Calu3 (cell line): ENCODE measurements at regions not wholly inside any gene's neighbourhood (a gene's known extent, or its start where the extent isn't known, plus 50 kb on each side); places are given as distances from the start of the nearest gene placed in this dataset.

Experiments used
- BruUV-seq: library from RNA; stranded (reverse); fragments of 400-500 nt; replicated peaks from 2 replicates; lab custom pipeline; 2021; lab: Mats Ljungman, UMichigan
- CTCF ChIA-PET: fragments of 300-600 bp; sonication (Branson Sonifier 250); formaldehyde crosslinking; loops from one replicate; lab custom pipeline; 2022; ENCODE audit warnings: antibody characterized with exemption; lab: Charles Lee
- DNase-seq: peaks from one replicate; pipeline ENCODE4 v3.0.0; 2022
- H3K27ac Mint-ChIP-seq: one replicate; pipeline ENCODE4 v1.8.0; 2022; ENCODE audit warnings: mixed read lengths; ENCODE audit not compliant: unreplicated experiment
- H3K27me3 Mint-ChIP-seq: one replicate; pipeline ENCODE4 v1.8.0; 2022; ENCODE audit warnings: mixed read lengths; ENCODE audit not compliant: unreplicated experiment
- H3K36me3 Mint-ChIP-seq: one replicate; pipeline ENCODE4 v1.8.0; 2022; ENCODE audit warnings: mild to moderate bottlenecking, moderate library complexity, mixed read lengths; ENCODE audit not compliant: insufficient read depth, unreplicated experiment
- H3K4me1 Mint-ChIP-seq: one replicate; pipeline ENCODE4 v1.8.0; 2022; ENCODE audit warnings: mild to moderate bottlenecking, low read depth, mixed read lengths; ENCODE audit not compliant: unreplicated experiment
- H3K4me3 Mint-ChIP-seq: one replicate; pipeline ENCODE4 v1.8.0; 2022; ENCODE audit warnings: mild to moderate bottlenecking, low read depth, moderate library complexity, mixed read lengths; ENCODE audit not compliant: unreplicated experiment
- H3K9me3 Mint-ChIP-seq: one replicate; pipeline ENCODE4 v1.8.0; 2022; ENCODE audit warnings: low read depth, mixed read lengths; ENCODE audit not compliant: unreplicated experiment
- CTCF ChIP-seq: fragments of 200-600 bp; IDR thresholded peaks from one replicate; pipeline ENCODE4 v1.8.0; 2022; ENCODE audit warnings: antibody characterized with exemption; ENCODE audit not compliant: unreplicated experiment
- intact Hi-C: fragments of 100-400 bp; cut with micrococcal nuclease; formaldehyde crosslinking; loops from one replicate; pipeline ENCODE4 v1.10.0; 2022; ENCODE audit not compliant: unreplicated experiment

DNA sequence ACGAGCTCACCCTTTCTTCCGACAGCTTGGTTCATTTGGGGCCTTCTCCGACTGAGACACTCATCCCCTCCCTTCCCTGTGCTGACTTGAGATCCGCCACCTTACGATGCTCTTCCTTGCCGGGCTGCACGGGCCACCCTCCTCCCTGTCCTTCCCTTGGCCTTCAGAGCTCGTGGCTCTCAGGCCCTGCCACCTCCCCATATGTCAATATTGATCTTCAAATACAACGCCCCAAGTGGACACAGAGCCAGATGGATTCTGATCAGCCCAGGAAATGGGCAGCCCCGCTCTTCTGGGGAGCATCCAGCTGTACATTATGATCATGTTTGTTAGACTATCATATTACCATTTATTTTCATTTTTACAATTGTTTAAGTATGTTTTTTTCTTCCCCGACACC, 812.8 kb downstream of the TBC1D22A start:
- H3K4me1 Mint-ChIP-seq, result no peaks in the 10 kb centered on the region
- H3K27me3 Mint-ChIP-seq, result no peaks in the 10 kb centered on the region
- H3K4me3 Mint-ChIP-seq, result no peak overlapping the region
- intact Hi-C loops, result no loop called here
- no peak for TF ChIP-seq CTCF
- CTCF ChIA-PET, result no interaction called here
- peaks cover 24% of the 10 kb centered on the region for H3K9me3 Mint-ChIP-seq
- DNase-seq, result no peak
- H3K27ac Mint-ChIP-seq, result no peak overlapping the region
- no peaks in the 10 kb centered on the region for H3K36me3 Mint-ChIP-seq
- BruUV-seq, result no TSS peak

DNA sequence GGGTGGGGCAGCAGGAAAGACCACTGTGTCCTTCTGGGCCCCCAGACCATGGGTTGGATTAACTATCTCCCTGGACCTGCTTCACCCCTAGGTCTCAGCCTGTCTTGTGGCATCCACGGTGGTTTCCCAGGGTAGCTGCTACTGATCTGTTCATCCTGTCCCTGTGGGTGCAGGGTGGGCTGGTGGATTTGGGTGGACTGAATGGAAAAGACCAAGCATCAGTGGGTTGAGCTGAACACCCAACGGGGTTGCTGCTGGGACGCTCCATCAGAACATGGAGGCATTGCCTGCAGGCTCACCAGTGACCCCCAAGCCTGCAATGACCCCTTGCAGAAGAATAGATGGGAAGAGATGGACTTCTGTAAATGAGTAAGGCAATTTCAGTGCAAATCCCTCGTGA, 812.1 kb downstream of the TBC1D22A start:
- TF ChIP-seq CTCF, result no peak
- no peak for DNase-seq
- Mint-ChIP-seq H3K36me3 (no peaks in the 10 kb centered on the region), H3K27me3 (no peaks in the 10 kb centered on the region), H3K4me1 (no peaks in the 10 kb centered on the region), H3K27ac (no peak overlapping the region), H3K4me3 (no peak overlapping the region), H3K9me3 (peaks cover 22% of the 10 kb centered on the region)
- CTCF ChIA-PET, result no interaction called here
- no TSS peak for BruUV-seq
- intact Hi-C loops, result no loop called here

GRCh38 chr22:47573141-47573540, 810.7 kb downstream of the TBC1D22A start:
- Mint-ChIP-seq H3K27ac (no peak overlapping the region), H3K4me3 (no peak overlapping the region), H3K4me1 (no peaks in the 10 kb centered on the region), H3K9me3 (peaks cover 27% of the 10 kb centered on the region), H3K36me3 (no peaks in the 10 kb centered on the region), H3K27me3 (no peaks in the 10 kb centered on the region)
- CTCF ChIA-PET, result interaction anchor here (0.6 kb wide), 1 partner anchor 258 kb away, joined by 4 read pairs; no protein-coding TSS in a partner anchor
- no peak for DNase-seq
- no peak for TF ChIP-seq CTCF
- no TSS peak for BruUV-seq
- intact Hi-C loops, result no loop called here

DNA sequence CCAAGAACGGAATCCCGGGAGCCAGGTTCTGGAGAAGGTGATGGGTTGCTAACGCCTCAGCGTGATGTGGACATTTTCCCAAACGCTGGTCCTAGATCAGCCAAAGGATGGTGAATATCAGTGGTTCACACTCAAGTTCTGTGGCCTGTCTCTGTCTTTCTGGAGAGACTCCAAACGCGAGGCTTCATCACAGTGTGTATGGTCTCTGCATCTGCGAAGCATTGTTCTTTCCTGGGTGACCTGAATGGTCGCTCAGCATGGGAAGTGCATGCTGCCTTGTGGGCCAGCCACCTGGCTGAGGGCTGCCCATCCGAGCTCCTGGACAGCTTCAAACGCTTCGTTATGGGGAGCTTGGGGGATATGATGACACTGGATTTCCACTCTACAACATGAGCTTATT, 810.0 kb downstream of the TBC1D22A start:
- H3K4me1 Mint-ChIP-seq, result no peaks in the 10 kb centered on the region
- no peak for DNase-seq
- H3K9me3 Mint-ChIP-seq, result peaks cover 27% of the 10 kb centered on the region
- TF ChIP-seq CTCF, result no peak
- H3K36me3 Mint-ChIP-seq, result no peaks in the 10 kb centered on the region
- BruUV-seq, result no TSS peak
- CTCF ChIA-PET, result no interaction called here
- no peak overlapping the region for H3K27ac Mint-ChIP-seq
- intact Hi-C loops, result no loop called here
- no peaks in the 10 kb centered on the region for H3K27me3 Mint-ChIP-seq
- no peak overlapping the region for H3K4me3 Mint-ChIP-seq
